IMR-90 (cell line): ENCODE measurements at regions not wholly inside any gene's neighbourhood (a gene's known extent, or its start where the extent isn't known, plus 50 kb on each side); places are given as distances from the start of the nearest gene placed in this dataset.

Source experiments
- ATAC-seq: fragments of 200-7000 bp; cut with Tn5 transposase; 2 replicates; pipeline ENCODE4 v1.9.1; 2020; ENCODE audit warnings: low read depth, mild to moderate bottlenecking, moderate library complexity
- BruUV-seq: library from RNA; stranded (reverse); fragments of 400-500 nt; replicated peaks from 2 replicates; lab custom pipeline; 2021; lab: Mats Ljungman, UMichigan
- CTCF ChIA-PET: fragments of 300-600 bp; formaldehyde crosslinking; extraction: SDS; loops from one replicate; lab custom pipeline; 2021; ENCODE audit warnings: antibody characterized with exemption; lab: Yijun Ruan, JAX
- POLR2A ChIA-PET: fragments of 300-600 bp; sonication (Branson Sonifier 250); formaldehyde crosslinking; loops from one replicate; lab custom pipeline; 2022; ENCODE audit warnings: antibody characterized with exemption; ENCODE audit not compliant: unreplicated experiment; lab: Charles Lee
- DNase-seq: peaks from one replicate; pipeline ENCODE4 v3.0.0; 2013
- H2AFZ ChIP-seq: replicated peaks from 2 replicates; pipeline ENCODE3; 2013; ENCODE audit warnings: low read length, mild to moderate bottlenecking; ENCODE audit not compliant: poor library complexity
- H2AK5ac ChIP-seq: 2 replicates; pipeline ENCODE4 v1.6.1; 2013; ENCODE audit warnings: low read depth, low read length, inconsistent platforms
- H2AK9ac ChIP-seq: replicated peaks from 2 replicates; pipeline ENCODE3; 2013; ENCODE audit warnings: mild to moderate bottlenecking, low read depth, low read length, moderate library complexity; ENCODE audit not compliant: poor library complexity
- H2BK120ac ChIP-seq: 2 replicates; pipeline ENCODE4 v1.6.1; 2013; ENCODE audit warnings: low read depth, low read length, inconsistent platforms
- H2BK15ac ChIP-seq: 3 replicates; pipeline ENCODE4 v1.6.1; 2013; ENCODE audit warnings: low read depth, low read length, inconsistent platforms
- H2BK20ac ChIP-seq: 2 replicates; pipeline ENCODE4 v1.6.1; 2013; ENCODE audit warnings: low read depth, mild to moderate bottlenecking, inconsistent platforms, low read length, moderate library complexity
- H2BK5ac ChIP-seq: 2 replicates; pipeline ENCODE4 v1.6.1; 2013; ENCODE audit warnings: mild to moderate bottlenecking, low read depth, low read length, inconsistent platforms; ENCODE audit not compliant: poor library complexity, severe bottlenecking
- H3K14ac ChIP-seq: replicated peaks from 2 replicates; pipeline ENCODE4 v1.6.1; 2013; ENCODE audit warnings: low read depth, low read length, inconsistent platforms
- H3K18ac ChIP-seq: 2 replicates; pipeline ENCODE4 v1.6.1; 2013; ENCODE audit warnings: low read depth, low read length, control low read depth
- H3K23ac ChIP-seq: 2 replicates; pipeline ENCODE4 v1.6.1; 2013; ENCODE audit warnings: low read depth, low read length, inconsistent platforms
- H3K27ac ChIP-seq: 2 replicates; pipeline ENCODE4 v1.5.1; 2013; ENCODE audit warnings: mild to moderate bottlenecking, control low read depth, low read length; ENCODE audit not compliant: insufficient read depth
- H3K27me3 ChIP-seq: 2 replicates; pipeline ENCODE4 v1.6.1; 2013; ENCODE audit warnings: low read length; ENCODE audit not compliant: control insufficient read depth, insufficient read depth
- H3K36me3 ChIP-seq: 2 replicates; pipeline ENCODE4 v1.6.1; 2013; ENCODE audit warnings: low read length, mixed read lengths; ENCODE audit not compliant: control insufficient read depth, insufficient read depth
- H3K4ac ChIP-seq: 2 replicates; pipeline ENCODE4 v1.6.1; 2013; ENCODE audit warnings: low read depth, low read length, inconsistent platforms
- H3K4me1 ChIP-seq: 2 replicates; pipeline ENCODE4 v1.6.1; 2013; ENCODE audit warnings: low read length, mixed read lengths; ENCODE audit not compliant: control insufficient read depth, insufficient read depth
- H3K4me2 ChIP-seq: 2 replicates; pipeline ENCODE4 v1.6.1; 2013; ENCODE audit warnings: low read depth, mild to moderate bottlenecking, control low read depth, low read length, moderate library complexity
- H3K4me3 ChIP-seq: 2 replicates; pipeline ENCODE4 v1.5.1; 2013; ENCODE audit warnings: low read depth, mild to moderate bottlenecking, control low read depth, low read length, moderate library complexity; ENCODE audit not compliant: insufficient read depth
- H3K56ac ChIP-seq: 2 replicates; pipeline ENCODE4 v1.6.1; 2013; ENCODE audit warnings: low read length, inconsistent platforms; ENCODE audit not compliant: insufficient read depth; ENCODE audit errors: extremely low read depth
- H3K79me1 ChIP-seq, 2 experiments: 2 replicates each; pipeline ENCODE4 v1.6.1; 2013; ENCODE audit warnings: low read length in 2 of 2, inconsistent platforms in 1 of 2, low read depth in 1 of 2
- H3K9ac ChIP-seq: 2 replicates; pipeline ENCODE4 v1.6.1; 2013; ENCODE audit warnings: low read depth, low read length, control low read depth
- H3K9me1 ChIP-seq: 2 replicates; pipeline ENCODE4 v1.6.1; 2013; ENCODE audit warnings: low read length, inconsistent platforms; ENCODE audit not compliant: insufficient read depth
- H3K9me3 ChIP-seq: 2 replicates; pipeline ENCODE4 v1.6.1; 2013; ENCODE audit warnings: low read length; ENCODE audit not compliant: control insufficient read depth, insufficient read depth
- H4K20me1 ChIP-seq: 2 replicates; pipeline ENCODE4 v1.6.1; 2013; ENCODE audit warnings: low read length, inconsistent platforms; ENCODE audit not compliant: insufficient read depth
- H4K5ac ChIP-seq: 2 replicates; pipeline ENCODE4 v1.6.1; 2013; ENCODE audit warnings: mild to moderate bottlenecking, low read depth, low read length, control low read depth
- H4K8ac ChIP-seq, 2 experiments: 2 replicates each; pipeline ENCODE4 v1.6.1; 2013; ENCODE audit warnings: low read depth in 2 of 2, low read length in 2 of 2, control low read depth in 1 of 2, inconsistent platforms in 1 of 2
- H4K91ac ChIP-seq: 2 replicates; pipeline ENCODE4 v1.6.1; 2013; ENCODE audit warnings: low read depth, low read length, inconsistent platforms; ENCODE audit not compliant: insufficient read depth
- BHLHE40 ChIP-seq: fragments of 150-350 bp; IDR thresholded peaks from 2 replicates; pipeline ENCODE4 v1.6.1; 2016; ENCODE audit warnings: mild to moderate bottlenecking, low read depth, low read length
- CEBPB ChIP-seq: IDR thresholded peaks from 2 replicates; pipeline ENCODE4 v1.6.1; 2012; ENCODE audit warnings: low read depth, low read length, improper control_type of control experiment
- CHD1 ChIP-seq: IDR thresholded peaks from 2 replicates; pipeline ENCODE4 v1.6.1; 2012; ENCODE audit warnings: low read depth, low read length, improper control_type of control experiment
- CTCF ChIP-seq: conservative IDR thresholded peaks from 2 replicates; pipeline ENCODE4 v1.5.1; 2012; ENCODE audit warnings: mild to moderate bottlenecking, low read depth, low read length, improper control_type of control experiment
- ELK1 ChIP-seq: fragments of 150-350 bp; IDR thresholded peaks from 2 replicates; pipeline ENCODE4 v1.6.1; 2016; ENCODE audit warnings: low read depth, mild to moderate bottlenecking, low read length, moderate library complexity, borderline replicate concordance
- FOS ChIP-seq: fragments of 150-350 bp; IDR thresholded peaks from 2 replicates; pipeline ENCODE4 v1.6.1; 2016; ENCODE audit warnings: low read depth, low read length
- MAFK ChIP-seq: IDR thresholded peaks from 2 replicates; pipeline ENCODE4 v1.6.1; 2012; ENCODE audit warnings: low read depth, low read length, improper control_type of control experiment
- MXI1 ChIP-seq: IDR thresholded peaks from 2 replicates; pipeline ENCODE4 v1.6.1; 2012; ENCODE audit warnings: low read depth, mild to moderate bottlenecking, low read length, moderate library complexity, borderline replicate concordance
- NFE2L2 ChIP-seq: fragments of 150-350 bp; IDR thresholded peaks from 2 replicates; pipeline ENCODE4 v1.6.1; 2016; ENCODE audit warnings: low read depth, mild to moderate bottlenecking, low read length
- POLR2A ChIP-seq: IDR thresholded peaks from 2 replicates; pipeline ENCODE4 v1.6.1; 2012; ENCODE audit warnings: mild to moderate bottlenecking, low read depth, low read length
- RAD21 ChIP-seq: IDR thresholded peaks from 2 replicates; pipeline ENCODE4 v1.6.1; 2012; ENCODE audit warnings: low read length, improper control_type of control experiment
- RCOR1 ChIP-seq: IDR thresholded peaks from 2 replicates; pipeline ENCODE4 v1.6.1; 2012; ENCODE audit warnings: mild to moderate bottlenecking, low read length, improper control_type of control experiment; ENCODE audit not compliant: insufficient replicate concordance
- RFX5 ChIP-seq: IDR thresholded peaks from 2 replicates; pipeline ENCODE4 v1.8.0; 2012; ENCODE audit warnings: low read depth, mild to moderate bottlenecking, low read length, moderate library complexity
- SMC3 ChIP-seq: fragments of 150-350 bp; IDR thresholded peaks from 2 replicates; pipeline ENCODE4 v1.6.1; 2016; ENCODE audit warnings: low read depth, mild to moderate bottlenecking, antibody characterized with exemption, low read length, moderate library complexity
- USF2 ChIP-seq: fragments of 150-350 bp; IDR thresholded peaks from 2 replicates; pipeline ENCODE4 v1.6.1; 2017; ENCODE audit warnings: mild to moderate bottlenecking, antibody characterized with exemption, low read length, low read depth
- WGBS, 2 experiments: methylation state at CpG; one replicate each; pipeline versions ENCODE4 v1.1.5 to v1.1.7; 2013; ENCODE audit warnings: missing lambda C conversion rate in 2 of 2; ENCODE audit not compliant: insufficient read length in 1 of 2; ENCODE audit errors: extremely low coverage in 2 of 2; 5-methylcytosine and 5-hydroxymethylcytosine counted together
- dilution Hi-C: fragments of 300-500 bp; cut with HindIII; formaldehyde crosslinking; loops from one replicate; pipeline ENCODE4 v1.14.3; 2018; ENCODE audit warnings: low sequenced_read_pairs; ENCODE audit not compliant: unreplicated experiment
- in situ Hi-C: fragments of 300-500 bp; cut with MboI; formaldehyde crosslinking; loops from 3 replicates; pipeline ENCODE4 v1.14.3; 2019; ENCODE audit warnings: low sequenced_read_pairs, inconsistent platforms, mixed read lengths
- intact Hi-C: fragments of 100-400 bp; cut with micrococcal nuclease; formaldehyde crosslinking; loops from 2 replicates; pipeline ENCODE4 v1.10.0; 2022

- DNase-seq (peak; percentile 1), ATAC-seq (peak; percentile 40; the same call in 1 of the 2 replicates)
- BruUV-seq: no TSS peak
- ChIA-PET POLR2A (interaction anchor here (0.6 kb wide), 1 partner anchor 1969 kb away, joined by 5 read pairs; no protein-coding TSS in a partner anchor), CTCF (interaction anchor here (0.5 kb wide), 1 partner anchor 17 kb away, joined by 3 read pairs; no protein-coding TSS in a partner anchor)
- Histone ChIP-seq H3K4me1 (no peaks in the 10 kb centered on the region), H4K20me1 (no peaks in the 10 kb centered on the region), H3K36me3 (no peaks in the 10 kb centered on the region), H2BK20ac (no peak overlapping the region), H2BK5ac (no peak overlapping the region), H2BK15ac (no peak overlapping the region), H3K27me3 (no peaks in the 10 kb centered on the region), H3K79me1 (no peaks in the 10 kb centered on the region), H2AFZ (no peak overlapping the region), H3K56ac (no peak overlapping the region), H4K91ac (no peak overlapping the region), H3K9me1 (no peaks in the 10 kb centered on the region), H2BK120ac (no peak overlapping the region), H4K5ac (no peak overlapping the region), H4K8ac (no peak overlapping the region), H3K4me2 (no peak overlapping the region), H3K23ac (no peak overlapping the region), H3K27ac (no peak overlapping the region), H2AK9ac (no peak overlapping the region), H3K14ac (no peak overlapping the region), H2AK5ac (no peak overlapping the region), H3K18ac (no peak overlapping the region), H3K4ac (no peak overlapping the region), H3K9ac (no peak overlapping the region), H3K4me3 (no peak overlapping the region), H3K9me3 (no peaks in the 10 kb centered on the region; the same call in 1 of the 2 replicates)
- intact Hi-C loops: no loop called here
- in situ Hi-C loops: no loop called here
- WGBS, 2 experiments: no CpG with 5 or more reads among the region's 3 CpGs
- dilution Hi-C loops: no loop called here
- no peak for TF ChIP-seq MXI1
- no peak for TF ChIP-seq CTCF
- TF ChIP-seq RAD21: no peak
- no peak for TF ChIP-seq RFX5
- no peak for TF ChIP-seq RCOR1
- no peak for TF ChIP-seq USF2
- TF ChIP-seq NFE2L2: peak; percentile 54; the same call in 1 of the 2 replicates
- 0 out of 2 replicates have a peak, but pooled peaks have one; percentile 18 for TF ChIP-seq FOS
- no peak for TF ChIP-seq POLR2A
- no peak for TF ChIP-seq ELK1
- no peak for TF ChIP-seq SMC3
- no peak for TF ChIP-seq CEBPB
- TF ChIP-seq CHD1: no peak
- peak; percentile 97 for TF ChIP-seq MAFK
- no peak for TF ChIP-seq BHLHE40
Measured at GRCh38 chr9:80485420-80486250, 913.9 kb downstream of the TLE4 start.
